ENCODE measurements at regions not wholly inside any gene's neighbourhood (a gene's known extent, or its start where the extent isn't known, plus 50 kb on each side); places are given as distances from the start of the nearest gene placed in this dataset.

DNA sequence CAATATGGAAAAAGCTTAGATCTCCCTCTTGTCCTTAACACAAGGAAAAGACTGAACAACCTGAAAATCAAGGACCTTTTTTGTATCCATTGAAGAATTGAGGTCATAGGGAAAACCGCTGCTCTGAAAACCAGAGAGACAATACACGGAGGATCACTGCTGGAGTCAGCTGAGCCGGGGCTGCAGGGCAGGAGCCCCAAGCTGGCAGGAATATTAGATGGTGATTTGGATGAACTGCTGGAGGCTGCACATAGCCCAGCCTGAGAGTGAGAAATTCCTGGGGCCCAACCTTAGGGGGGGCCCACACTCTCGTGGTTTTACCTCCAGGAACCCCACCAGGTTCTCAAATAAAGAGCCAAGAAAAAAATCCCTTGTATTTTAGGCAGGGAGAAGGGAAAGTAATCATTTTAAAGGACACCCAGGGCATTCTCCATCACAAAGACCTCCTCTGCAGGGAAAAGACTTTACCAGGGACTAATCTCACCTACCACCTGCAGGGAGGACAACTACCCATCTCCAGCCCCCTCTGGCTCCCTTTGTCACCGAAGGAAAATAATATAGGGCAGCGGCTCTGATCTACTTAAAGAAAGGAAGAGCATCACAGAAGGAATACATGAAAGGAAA, 55.4 kb upstream of the RNF32 start:
- no peak overlapping the region for H3K27ac ChIP-seq (replicated peaks)
- no peak overlapping the region for H3K4me3 ChIP-seq (replicated peaks; ENCODE audit: insufficient read depth, low read length)
- TF ChIP-seq SPI1 (IDR thresholded peaks at IDR 0.05; ENCODE audit: borderline replicate concordance, low read depth) (no peak), POLR2AphosphoS5 (IDR thresholded peaks at IDR 0.05; ENCODE audit: low read depth) (no peak), GABPA (IDR thresholded peaks at IDR 0.05; ENCODE audit: low read depth) (no peak)
- TF ChIP-seq, protein P1, sequence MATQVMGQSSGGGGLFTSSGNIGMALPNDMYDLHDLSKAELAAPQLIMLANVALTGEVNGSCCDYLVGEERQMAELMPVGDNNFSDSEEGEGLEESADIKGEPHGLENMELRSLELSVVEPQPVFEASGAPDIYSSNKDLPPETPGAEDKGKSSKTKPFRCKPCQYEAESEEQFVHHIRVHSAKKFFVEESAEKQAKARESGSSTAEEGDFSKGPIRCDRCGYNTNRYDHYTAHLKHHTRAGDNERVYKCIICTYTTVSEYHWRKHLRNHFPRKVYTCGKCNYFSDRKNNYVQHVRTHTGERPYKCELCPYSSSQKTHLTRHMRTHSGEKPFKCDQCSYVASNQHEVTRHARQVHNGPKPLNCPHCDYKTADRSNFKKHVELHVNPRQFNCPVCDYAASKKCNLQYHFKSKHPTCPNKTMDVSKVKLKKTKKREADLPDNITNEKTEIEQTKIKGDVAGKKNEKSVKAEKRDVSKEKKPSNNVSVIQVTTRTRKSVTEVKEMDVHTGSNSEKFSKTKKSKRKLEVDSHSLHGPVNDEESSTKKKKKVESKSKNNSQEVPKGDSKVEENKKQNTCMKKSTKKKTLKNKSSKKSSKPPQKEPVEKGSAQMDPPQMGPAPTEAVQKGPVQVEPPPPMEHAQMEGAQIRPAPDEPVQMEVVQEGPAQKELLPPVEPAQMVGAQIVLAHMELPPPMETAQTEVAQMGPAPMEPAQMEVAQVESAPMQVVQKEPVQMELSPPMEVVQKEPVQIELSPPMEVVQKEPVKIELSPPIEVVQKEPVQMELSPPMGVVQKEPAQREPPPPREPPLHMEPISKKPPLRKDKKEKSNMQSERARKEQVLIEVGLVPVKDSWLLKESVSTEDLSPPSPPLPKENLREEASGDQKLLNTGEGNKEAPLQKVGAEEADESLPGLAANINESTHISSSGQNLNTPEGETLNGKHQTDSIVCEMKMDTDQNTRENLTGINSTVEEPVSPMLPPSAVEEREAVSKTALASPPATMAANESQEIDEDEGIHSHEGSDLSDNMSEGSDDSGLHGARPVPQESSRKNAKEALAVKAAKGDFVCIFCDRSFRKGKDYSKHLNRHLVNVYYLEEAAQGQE (IDR thresholded peaks at IDR 0.05; ENCODE audit: insufficient replicate concordance, low read depth): no peak
- TF ChIP-seq, protein P2, sequence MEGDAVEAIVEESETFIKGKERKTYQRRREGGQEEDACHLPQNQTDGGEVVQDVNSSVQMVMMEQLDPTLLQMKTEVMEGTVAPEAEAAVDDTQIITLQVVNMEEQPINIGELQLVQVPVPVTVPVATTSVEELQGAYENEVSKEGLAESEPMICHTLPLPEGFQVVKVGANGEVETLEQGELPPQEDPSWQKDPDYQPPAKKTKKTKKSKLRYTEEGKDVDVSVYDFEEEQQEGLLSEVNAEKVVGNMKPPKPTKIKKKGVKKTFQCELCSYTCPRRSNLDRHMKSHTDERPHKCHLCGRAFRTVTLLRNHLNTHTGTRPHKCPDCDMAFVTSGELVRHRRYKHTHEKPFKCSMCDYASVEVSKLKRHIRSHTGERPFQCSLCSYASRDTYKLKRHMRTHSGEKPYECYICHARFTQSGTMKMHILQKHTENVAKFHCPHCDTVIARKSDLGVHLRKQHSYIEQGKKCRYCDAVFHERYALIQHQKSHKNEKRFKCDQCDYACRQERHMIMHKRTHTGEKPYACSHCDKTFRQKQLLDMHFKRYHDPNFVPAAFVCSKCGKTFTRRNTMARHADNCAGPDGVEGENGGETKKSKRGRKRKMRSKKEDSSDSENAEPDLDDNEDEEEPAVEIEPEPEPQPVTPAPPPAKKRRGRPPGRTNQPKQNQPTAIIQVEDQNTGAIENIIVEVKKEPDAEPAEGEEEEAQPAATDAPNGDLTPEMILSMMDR (IDR thresholded peaks at IDR 0.05; ENCODE audit: insufficient read depth, low read length): no peak
- H3K27me3 ChIP-seq (ENCODE audit: insufficient read depth, poor library complexity, severe bottlenecking): peaks cover 5% of the 10 kb centered on the region
- no peak for DNase-seq (ENCODE audit: low read depth in 1 of 2, low spot score in 1 of 2)

DNA sequence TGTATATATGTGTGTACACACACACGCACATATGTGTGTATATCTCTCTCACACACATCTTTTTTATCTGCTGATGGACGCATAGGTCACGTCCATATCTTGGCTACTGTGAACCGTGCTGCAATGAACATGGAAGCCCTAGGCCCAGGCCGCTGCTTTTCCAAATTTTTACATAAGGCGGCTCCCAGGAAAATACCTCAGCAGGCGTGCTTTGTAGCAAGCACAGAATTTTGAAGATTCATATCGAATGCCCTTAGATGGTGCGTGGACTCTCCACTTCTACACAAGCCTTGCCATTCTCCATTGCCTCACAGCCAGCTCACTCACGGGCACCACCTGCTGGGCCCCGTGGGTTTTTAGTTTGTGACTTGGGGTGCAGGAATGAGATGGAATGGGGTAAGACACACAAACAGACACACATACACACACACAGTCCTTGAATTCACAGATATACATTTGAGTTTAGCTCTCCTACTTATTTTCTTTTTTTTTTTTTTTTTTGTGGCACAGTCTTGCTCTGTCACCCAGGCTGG, 57.9 kb upstream of the RNF32 start:
- Histone ChIP-seq H3K27me3 (ENCODE audit: insufficient read depth, poor library complexity, severe bottlenecking) (peaks cover 5% of the 10 kb centered on the region), H3K27ac (replicated peaks) (no peak overlapping the region), H3K4me3 (replicated peaks; ENCODE audit: insufficient read depth, low read length) (no peak overlapping the region)
- no peak for DNase-seq (ENCODE audit: low read depth in 1 of 2, low spot score in 1 of 2)
- TF ChIP-seq POLR2AphosphoS5 (IDR thresholded peaks at IDR 0.05; ENCODE audit: low read depth) (no peak), GABPA (IDR thresholded peaks at IDR 0.05; ENCODE audit: low read depth) (no peak), SPI1 (IDR thresholded peaks at IDR 0.05; ENCODE audit: borderline replicate concordance, low read depth) (no peak)
- TF ChIP-seq, protein P2 (IDR thresholded peaks at IDR 0.05; ENCODE audit: insufficient read depth, low read length): no peak
- TF ChIP-seq, protein P1 (IDR thresholded peaks at IDR 0.05; ENCODE audit: insufficient replicate concordance, low read depth): no peak

DNA sequence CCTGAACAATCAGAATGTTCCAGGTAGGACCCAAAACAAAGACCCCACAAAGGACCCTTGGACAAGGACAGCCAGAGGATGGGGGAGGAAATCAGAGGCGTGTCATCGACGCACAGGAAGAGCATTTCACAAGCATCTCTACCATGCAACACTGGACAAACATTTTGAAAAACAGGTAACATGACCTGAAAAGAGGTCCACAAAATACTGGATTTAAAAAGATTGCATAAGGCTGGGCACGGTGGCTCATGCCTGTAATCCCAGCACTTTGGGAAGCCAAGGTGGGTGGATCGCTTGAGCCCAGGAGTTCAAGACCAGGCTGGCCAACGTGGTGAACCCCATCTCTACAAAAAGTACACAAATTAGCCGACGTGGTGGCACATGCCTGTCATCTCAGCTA, 60.5 kb upstream of the RNF32 start:
- Histone ChIP-seq H3K27ac (replicated peaks) (no peak overlapping the region), H3K4me3 (replicated peaks; ENCODE audit: insufficient read depth, low read length) (no peak overlapping the region), H3K27me3 (ENCODE audit: insufficient read depth, poor library complexity, severe bottlenecking) (peaks cover under 1% of the 10 kb centered on the region)
- TF ChIP-seq, protein P2 (IDR thresholded peaks at IDR 0.05; ENCODE audit: insufficient read depth, low read length): no peak
- no peak for DNase-seq (ENCODE audit: low read depth in 1 of 2, low spot score in 1 of 2)

DNA sequence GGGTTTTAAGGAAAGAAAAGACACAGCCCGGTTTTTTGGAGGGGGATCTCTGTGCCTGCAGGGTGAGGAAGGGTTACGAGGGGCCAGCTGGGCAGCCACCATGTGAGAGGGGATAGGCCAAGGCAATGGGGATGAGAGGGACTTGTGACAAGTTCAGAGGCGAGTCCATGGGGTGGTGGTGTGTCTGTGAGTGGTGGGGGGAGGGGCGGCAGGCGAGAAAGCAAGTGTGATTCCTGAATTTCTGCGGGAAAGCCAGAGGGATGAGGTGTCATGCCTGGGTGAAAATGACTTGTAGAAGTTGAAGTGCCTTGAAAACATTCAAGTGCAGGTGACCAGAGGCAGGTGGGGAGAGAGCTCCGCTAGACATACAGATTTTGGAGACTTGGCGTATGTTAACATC, 61.0 kb upstream of the RNF32 start:
- TF ChIP-seq, protein P1 (IDR thresholded peaks at IDR 0.05; ENCODE audit: insufficient replicate concordance, low read depth): no peak
- TF ChIP-seq, protein P2 (IDR thresholded peaks at IDR 0.05; ENCODE audit: insufficient read depth, low read length): no peak
- TF ChIP-seq GABPA (IDR thresholded peaks at IDR 0.05; ENCODE audit: low read depth): no peak
- no peak for TF ChIP-seq POLR2AphosphoS5 (IDR thresholded peaks at IDR 0.05; ENCODE audit: low read depth)
- no peak for TF ChIP-seq SPI1 (IDR thresholded peaks at IDR 0.05; ENCODE audit: borderline replicate concordance, low read depth)

More for the DNA sequence above, 61.0 kb upstream of the RNF32 start:
- H3K27me3 ChIP-seq (ENCODE audit: insufficient read depth, poor library complexity, severe bottlenecking): no peaks in the 10 kb centered on the region
- H3K27ac ChIP-seq (replicated peaks): no peak overlapping the region
- DNase-seq (ENCODE audit: low read depth in 1 of 2, low spot score in 1 of 2): no peak
- no peak overlapping the region for H3K4me3 ChIP-seq (replicated peaks; ENCODE audit: insufficient read depth, low read length)
